ENCODE measurements at regions not wholly inside any gene's neighbourhood (a gene's known extent, or its start where the extent isn't known, plus 50 kb on each side); places are given as distances from the start of the nearest gene placed in this dataset.
A peak's percentile ranks its signal among the peaks of the same experiment; 100 is the strongest.

- no peak for TF ChIP-seq CTCF (IDR thresholded peaks at IDR 0.05; ENCODE audit: insufficient read depth, low read depth, low read length, missing control alignments)
- H3K4me3 ChIP-seq (ENCODE audit: low read length) = no peak overlapping the region
- no peak for DNase-seq (ENCODE audit: low read depth)
These were observed 1561.6 kb downstream of the OTOL1 start for GRCh38 chr3:163058031-163058854.

GRCh38 chr3:163071713-163072112, 1575.1 kb downstream of the OTOL1 start:
- TF ChIP-seq CTCF (IDR thresholded peaks at IDR 0.05; ENCODE audit: insufficient read depth, low read depth, low read length, missing control alignments) = no peak
- no peak overlapping the region for H3K4me3 ChIP-seq (ENCODE audit: low read length)
- peak; percentile 15 for DNase-seq (ENCODE audit: low read depth)

Measured in epithelial cell of esophagus (primary cell).